ENCODE measurements at regions not wholly inside any gene's neighbourhood (a gene's known extent, or its start where the extent isn't known, plus 50 kb on each side); places are given as distances from the start of the nearest gene placed in this dataset.

DNA sequence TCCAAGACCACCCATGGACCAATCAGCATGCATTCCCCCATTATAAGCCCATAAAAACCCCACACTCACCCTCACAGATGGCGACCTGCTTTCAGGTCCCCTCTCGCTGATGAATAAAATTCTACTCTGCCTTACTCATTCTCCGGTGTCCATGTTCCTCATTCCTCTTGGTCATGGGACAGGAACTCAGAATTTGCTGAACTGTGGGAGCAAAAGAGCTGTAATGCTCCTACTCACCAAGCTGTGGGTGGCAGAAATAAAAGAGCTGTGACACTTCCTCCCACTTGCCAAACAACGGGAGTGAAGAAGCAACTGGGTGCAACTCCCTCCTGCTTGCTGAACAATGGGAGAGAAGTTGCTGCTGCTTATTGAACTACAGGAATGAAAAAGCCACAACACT, 168.5 kb upstream of the PCDH18 start:
- Histone ChIP-seq H3K4me3 (ENCODE audit: low read depth in 1 of 2, low read length in 1 of 2) (no peak overlapping the region), H3K9me3 (no peaks in the 10 kb centered on the region), H3K27ac (no peak overlapping the region), H3K36me3 (no peaks in the 10 kb centered on the region), H3K27me3 (no peaks in the 10 kb centered on the region), H3K4me1 (ENCODE audit: control insufficient read depth in 1 of 2, insufficient read depth in 1 of 2, low read depth in 1 of 2, low read length in 1 of 2) (no peaks in the 10 kb centered on the region)
- TF ChIP-seq, protein P1, sequence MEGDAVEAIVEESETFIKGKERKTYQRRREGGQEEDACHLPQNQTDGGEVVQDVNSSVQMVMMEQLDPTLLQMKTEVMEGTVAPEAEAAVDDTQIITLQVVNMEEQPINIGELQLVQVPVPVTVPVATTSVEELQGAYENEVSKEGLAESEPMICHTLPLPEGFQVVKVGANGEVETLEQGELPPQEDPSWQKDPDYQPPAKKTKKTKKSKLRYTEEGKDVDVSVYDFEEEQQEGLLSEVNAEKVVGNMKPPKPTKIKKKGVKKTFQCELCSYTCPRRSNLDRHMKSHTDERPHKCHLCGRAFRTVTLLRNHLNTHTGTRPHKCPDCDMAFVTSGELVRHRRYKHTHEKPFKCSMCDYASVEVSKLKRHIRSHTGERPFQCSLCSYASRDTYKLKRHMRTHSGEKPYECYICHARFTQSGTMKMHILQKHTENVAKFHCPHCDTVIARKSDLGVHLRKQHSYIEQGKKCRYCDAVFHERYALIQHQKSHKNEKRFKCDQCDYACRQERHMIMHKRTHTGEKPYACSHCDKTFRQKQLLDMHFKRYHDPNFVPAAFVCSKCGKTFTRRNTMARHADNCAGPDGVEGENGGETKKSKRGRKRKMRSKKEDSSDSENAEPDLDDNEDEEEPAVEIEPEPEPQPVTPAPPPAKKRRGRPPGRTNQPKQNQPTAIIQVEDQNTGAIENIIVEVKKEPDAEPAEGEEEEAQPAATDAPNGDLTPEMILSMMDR (IDR thresholded peaks at IDR 0.05), result no peak

DNA sequence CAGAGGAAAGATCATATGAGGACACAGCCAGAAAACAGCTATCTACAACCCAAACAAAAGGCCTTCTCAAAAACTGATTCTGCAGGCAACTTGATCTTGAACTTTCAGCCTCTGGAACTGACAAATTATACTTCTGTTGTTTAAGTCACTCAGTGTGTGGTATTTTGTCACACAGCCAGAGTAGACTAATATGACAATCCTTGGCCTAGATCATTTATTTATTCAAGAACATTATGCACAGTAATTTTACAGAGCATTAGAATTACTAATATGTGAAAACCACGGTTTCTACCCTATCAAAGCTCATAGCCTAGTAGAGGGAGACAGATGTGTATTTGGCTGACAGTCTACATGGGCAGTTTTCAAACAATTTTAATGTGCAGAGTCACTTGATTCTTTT, 167.8 kb upstream of the PCDH18 start:
- no peak overlapping the region for H3K27ac ChIP-seq
- H3K9me3 ChIP-seq, result no peaks in the 10 kb centered on the region
- H3K27me3 ChIP-seq, result no peaks in the 10 kb centered on the region
- no peak overlapping the region for H3K4me3 ChIP-seq (ENCODE audit: low read depth in 1 of 2, low read length in 1 of 2)
- H3K36me3 ChIP-seq, result no peaks in the 10 kb centered on the region
- TF ChIP-seq, protein P1 (IDR thresholded peaks at IDR 0.05), result no peak
- no peaks in the 10 kb centered on the region for H3K4me1 ChIP-seq (ENCODE audit: control insufficient read depth in 1 of 2, insufficient read depth in 1 of 2, low read depth in 1 of 2, low read length in 1 of 2)

DNA sequence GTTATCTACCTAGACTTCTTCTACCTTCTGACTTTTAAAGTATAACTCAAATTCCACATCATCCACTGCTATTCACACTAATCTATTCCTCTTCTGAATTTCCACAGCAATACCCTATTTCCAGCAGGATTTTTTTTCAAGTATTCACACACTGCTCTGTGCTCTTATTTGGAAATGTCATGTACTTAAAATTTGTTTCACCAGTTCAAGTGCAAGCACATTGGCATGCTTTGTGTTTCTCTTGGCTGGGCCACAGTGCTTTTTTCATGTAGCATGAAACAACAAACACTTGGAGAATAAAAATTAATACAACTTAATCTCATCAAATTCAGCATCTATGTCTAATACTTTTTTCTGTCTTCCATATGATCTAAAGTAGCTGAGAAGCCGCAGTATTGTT, 161.8 kb upstream of the PCDH18 start:
- H3K9me3 ChIP-seq, result no peaks in the 10 kb centered on the region

DNA sequence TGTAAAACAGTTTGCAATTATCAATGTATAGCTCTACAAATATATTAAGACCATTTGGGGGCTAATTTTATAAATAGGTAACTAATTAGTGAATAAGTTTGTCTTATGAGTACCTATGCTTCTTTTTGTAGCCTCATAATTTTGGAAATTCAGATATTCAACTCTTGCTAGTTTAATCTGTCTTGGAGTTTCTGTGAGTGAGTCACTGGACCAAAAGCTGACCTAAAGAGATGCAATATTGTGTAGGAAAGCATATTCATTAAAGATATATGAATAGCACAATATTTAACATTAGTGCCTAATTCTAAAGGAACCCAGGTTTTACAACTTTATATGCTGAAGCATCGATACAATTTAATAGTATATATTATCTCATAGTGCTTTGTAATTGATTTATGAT, 161.3 kb upstream of the PCDH18 start:
- Histone ChIP-seq H3K27ac (no peak overlapping the region), H3K4me3 (ENCODE audit: low read depth in 1 of 2, low read length in 1 of 2) (no peak overlapping the region), H3K27me3 (no peaks in the 10 kb centered on the region), H3K9me3 (no peaks in the 10 kb centered on the region), H3K36me3 (no peaks in the 10 kb centered on the region), H3K4me1 (ENCODE audit: control insufficient read depth in 1 of 2, insufficient read depth in 1 of 2, low read depth in 1 of 2, low read length in 1 of 2) (no peaks in the 10 kb centered on the region)
- TF ChIP-seq, protein P1 (IDR thresholded peaks at IDR 0.05), result no peak

More for the DNA sequence above, 161.8 kb upstream of the PCDH18 start:
- no peaks in the 10 kb centered on the region for H3K36me3 ChIP-seq
- no peaks in the 10 kb centered on the region for H3K4me1 ChIP-seq (ENCODE audit: control insufficient read depth in 1 of 2, insufficient read depth in 1 of 2, low read depth in 1 of 2, low read length in 1 of 2)
- no peak overlapping the region for H3K27ac ChIP-seq
- TF ChIP-seq, protein P1 (IDR thresholded peaks at IDR 0.05), result no peak
- no peaks in the 10 kb centered on the region for H3K27me3 ChIP-seq
- no peak overlapping the region for H3K4me3 ChIP-seq (ENCODE audit: low read depth in 1 of 2, low read length in 1 of 2)

DNA sequence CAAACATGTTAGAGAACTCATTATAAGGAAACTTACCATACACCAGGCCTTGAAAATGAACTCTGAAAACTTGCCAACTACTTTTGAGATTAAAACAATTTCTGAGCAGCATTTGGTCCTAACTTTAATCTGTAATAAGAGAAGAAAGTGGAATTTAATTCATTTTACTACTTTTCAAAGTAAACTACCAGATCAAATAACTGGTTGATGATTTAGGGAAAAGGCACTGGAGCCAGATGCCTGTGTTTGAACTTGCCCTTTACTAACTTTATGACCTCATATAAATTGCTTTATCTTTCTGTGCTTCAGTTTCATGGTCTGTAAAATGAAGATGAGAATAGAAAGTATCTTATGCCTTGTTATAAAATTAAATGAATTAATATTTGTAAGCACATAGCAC, 159.9 kb upstream of the PCDH18 start:
- Histone ChIP-seq H3K27ac (no peak overlapping the region), H3K36me3 (no peaks in the 10 kb centered on the region), H3K4me1 (ENCODE audit: control insufficient read depth in 1 of 2, insufficient read depth in 1 of 2, low read depth in 1 of 2, low read length in 1 of 2) (no peaks in the 10 kb centered on the region), H3K4me3 (ENCODE audit: low read depth in 1 of 2, low read length in 1 of 2) (no peak overlapping the region), H3K9me3 (no peaks in the 10 kb centered on the region), H3K27me3 (no peaks in the 10 kb centered on the region)
- TF ChIP-seq, protein P1 (IDR thresholded peaks at IDR 0.05), result no peak

DNA sequence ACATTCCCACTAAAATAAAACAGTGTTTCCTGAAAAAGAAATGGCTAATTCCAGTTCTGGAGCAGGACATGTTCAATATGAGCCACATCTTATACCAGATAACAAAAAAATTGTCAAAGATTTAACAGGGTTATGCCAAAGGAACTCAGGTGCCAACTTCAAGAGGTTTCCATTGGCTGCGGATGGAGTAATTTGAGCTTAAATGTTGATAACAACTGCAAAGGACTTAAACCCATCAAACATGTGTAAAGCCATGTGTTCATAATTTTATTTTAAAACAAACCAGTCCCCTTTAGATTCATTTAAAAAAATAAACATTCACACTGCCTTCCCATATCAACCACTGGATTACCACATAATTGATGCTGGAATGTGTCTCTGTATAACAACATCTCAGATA, 156.4 kb upstream of the PCDH18 start:
- H3K4me3 ChIP-seq (ENCODE audit: low read depth in 1 of 2, low read length in 1 of 2), result no peak overlapping the region
- no peaks in the 10 kb centered on the region for H3K9me3 ChIP-seq
- H3K27ac ChIP-seq, result no peak overlapping the region
- H3K36me3 ChIP-seq, result no peaks in the 10 kb centered on the region
- TF ChIP-seq, protein P1 (IDR thresholded peaks at IDR 0.05), result no peak
- no peaks in the 10 kb centered on the region for H3K27me3 ChIP-seq
- H3K4me1 ChIP-seq (ENCODE audit: control insufficient read depth in 1 of 2, insufficient read depth in 1 of 2, low read depth in 1 of 2, low read length in 1 of 2), result no peaks in the 10 kb centered on the region

Measured in neutrophil (primary cell).